B cell (primary cell): ENCODE measurements at regions not wholly inside any gene's neighbourhood (a gene's known extent, or its start where the extent isn't known, plus 50 kb on each side); places are given as distances from the start of the nearest gene placed in this dataset.

Experiments
- ATAC-seq: fragments of 200-7000 bp; cut with Tn5 transposase; one replicate; pipeline ENCODE4 v1.10.0; 2021; ENCODE audit warnings: low read depth, mild to moderate bottlenecking, moderate number of reproducible peaks, moderate library complexity
- CTCF ChIA-PET: fragments of 350-600 bp; sonication (Branson Sonifier 250); formaldehyde crosslinking; loops from one replicate; lab custom pipeline; 2021; ENCODE audit warnings: antibody characterized with exemption, inconsistent platforms; lab: Charles Lee
- POLR2A ChIA-PET: fragments of 350-600 bp; sonication (Branson Sonifier 250); formaldehyde crosslinking; loops from one replicate; lab custom pipeline; 2021; ENCODE audit warnings: antibody characterized with exemption; lab: Charles Lee
- DNase-seq: peaks from one replicate; pipeline ENCODE4 v3.0.0; 2013
- H2AFZ ChIP-seq: 2 replicates; pipeline ENCODE4 v1.6.1; 2012; ENCODE audit warnings: mild to moderate bottlenecking, low read depth, low read length; ENCODE audit not compliant: insufficient read depth, poor library complexity, severe bottlenecking
- H3K27ac ChIP-seq, 2 donors: 1 replicate in 1 of 2; 2 replicates in 1 of 2; pipeline ENCODE4 v1.5.1; 2012 to 2013; ENCODE audit warnings: low read length in 2 of 2, mild to moderate bottlenecking in 2 of 2, moderate library complexity in 1 of 2
- H3K27me3 ChIP-seq, 4 experiments: fragments of 200-600 bp in 1 of 4; sonication (generic) in 1 of 4; replicated peaks in 1 of 4; 1 replicate in 2 of 4; 2 replicates in 2 of 4; pipeline versions ENCODE4 v1.6.1 to v1.7.0; 2013 to 2016; ENCODE audit warnings: low read length in 3 of 4, mild to moderate bottlenecking in 2 of 4, mixed read lengths in 1 of 4, moderate library complexity in 1 of 4; ENCODE audit not compliant: insufficient read depth in 4 of 4, control insufficient read depth in 3 of 4; ENCODE audit errors: control extremely low read depth in 1 of 4
- H3K36me3 ChIP-seq, 2 experiments: replicated peaks in 1 of 2; 1 replicate in 1 of 2; 2 replicates in 1 of 2; pipeline versions ENCODE4 v1.6.1 to v1.7.1; 2013; ENCODE audit warnings: low read length in 1 of 2; ENCODE audit not compliant: insufficient read depth in 2 of 2, control insufficient read depth in 1 of 2; ENCODE audit errors: control extremely low read depth in 1 of 2, extremely low read depth in 1 of 2
- H3K4me1 ChIP-seq, 2 donors: fragments of 200-600 bp in 1 of 2; sonication (generic) in 1 of 2; 1 replicate in 1 of 2; 2 replicates in 1 of 2; pipeline versions ENCODE4 v1.5.1 to v1.6.1; 2013 to 2017; ENCODE audit warnings: low read length in 2 of 2; ENCODE audit not compliant: control insufficient read depth in 2 of 2, insufficient read depth in 2 of 2
- H3K4me2 ChIP-seq: replicated peaks from 2 replicates; pipeline ENCODE3; 2012; ENCODE audit warnings: mild to moderate bottlenecking, low read depth, low read length; ENCODE audit not compliant: poor library complexity, severe bottlenecking
- H3K4me3 ChIP-seq, 5 experiments: fragments of 200-600 bp in 1 of 5; sonication (generic) in 1 of 5; 1 replicate in 3 of 5; 2 replicates in 2 of 5; pipeline versions ENCODE4 v1.5.1 to v1.7.0; 2011 to 2016; ENCODE audit warnings: low read length in 4 of 5, mild to moderate bottlenecking in 4 of 5, low read depth in 2 of 5, control low read depth in 1 of 5, moderate library complexity in 1 of 5; ENCODE audit not compliant: insufficient read depth in 1 of 5; ENCODE audit errors: control extremely low read depth in 1 of 5, extremely low read depth in 1 of 5
- H3K79me2 ChIP-seq: fragments of 200-600 bp; sonication (generic); one replicate; pipeline ENCODE4 v1.6.0; 2016; ENCODE audit warnings: low read length; ENCODE audit not compliant: control insufficient read depth, insufficient read depth
- H3K9ac ChIP-seq: fragments of 200-600 bp; sonication (generic); 2 replicates; pipeline ENCODE4 v1.6.1; 2017; ENCODE audit warnings: mild to moderate bottlenecking, low read length, moderate library complexity
- H3K9me3 ChIP-seq, 3 donors: one replicate each; pipeline versions ENCODE4 v1.6.1 to v1.7.1; 2013; ENCODE audit warnings: low read length in 2 of 3; ENCODE audit not compliant: control insufficient read depth in 2 of 3, insufficient read depth in 1 of 3; ENCODE audit errors: control extremely low read depth in 1 of 3
- H4K20me1 ChIP-seq: 2 replicates; pipeline ENCODE4 v1.6.0; 2012; ENCODE audit warnings: mild to moderate bottlenecking, low read length; ENCODE audit not compliant: insufficient read depth, control insufficient read depth, poor library complexity, severe bottlenecking
- H3K27ac Mint-ChIP-seq: one replicate; pipeline ENCODE4 v1.8.0; 2021; ENCODE audit warnings: mixed read lengths
- H3K27me3 Mint-ChIP-seq: one replicate; pipeline ENCODE4 v1.8.0; 2021; ENCODE audit warnings: mixed read lengths
- H3K4me1 Mint-ChIP-seq: one replicate; pipeline ENCODE4 v1.8.0; 2021; ENCODE audit warnings: mixed read lengths
- H3K4me3 Mint-ChIP-seq: one replicate; pipeline ENCODE4 v1.8.0; 2021; ENCODE audit warnings: mixed read lengths
- H3K9me3 Mint-ChIP-seq: one replicate; pipeline ENCODE4 v1.8.0; 2022; ENCODE audit warnings: mixed read lengths; ENCODE audit not compliant: insufficient read depth
- EZH2 ChIP-seq: IDR thresholded peaks from 2 replicates; pipeline ENCODE4 v1.6.1; 2012; ENCODE audit warnings: borderline replicate concordance, low read depth, mild to moderate bottlenecking, moderate library complexity, low read length; ENCODE audit not compliant: insufficient read depth, poor library complexity, severe bottlenecking
- WGBS: methylation state at CpG from one replicate; pipeline ENCODE4 v1.1.5; 2013; ENCODE audit warnings: missing lambda C conversion rate; ENCODE audit not compliant: insufficient coverage; 5-methylcytosine and 5-hydroxymethylcytosine counted together
- intact Hi-C: fragments of 100-400 bp; cut with micrococcal nuclease; formaldehyde crosslinking; loops from one replicate; pipeline ENCODE4 v1.10.0; 2022
- TF ChIP-seq, protein P1 (sequence below): fragments of 200-600 bp; IDR thresholded peaks from one replicate; pipeline ENCODE4 v1.8.0; 2022; ENCODE audit warnings: antibody characterized with exemption, mild to moderate bottlenecking

GRCh38 chr5:128673970-128674369 lies 135.9 kb upstream of the FBN2 start:
- no peaks in the 10 kb centered on the region for H3K4me1 Mint-ChIP-seq
- no peak overlapping the region for H3K9ac ChIP-seq
- no peak overlapping the region for H2AFZ ChIP-seq
- no CpG with 5 or more reads among the region's 3 CpGs for WGBS
- DNase-seq = no peak
- no peaks in the 10 kb centered on the region for H3K27me3 ChIP-seq
- H3K79me2 ChIP-seq = no peaks in the 10 kb centered on the region
- no peak overlapping the region for H3K4me3 ChIP-seq
- no peak overlapping the region for H3K4me3 Mint-ChIP-seq
- intact Hi-C loops = loop anchor here (5.0 kb wide), 1 partner anchor 927 kb away; no protein-coding TSS in a partner anchor
- no peak for TF ChIP-seq EZH2
- TF ChIP-seq, protein P1, sequence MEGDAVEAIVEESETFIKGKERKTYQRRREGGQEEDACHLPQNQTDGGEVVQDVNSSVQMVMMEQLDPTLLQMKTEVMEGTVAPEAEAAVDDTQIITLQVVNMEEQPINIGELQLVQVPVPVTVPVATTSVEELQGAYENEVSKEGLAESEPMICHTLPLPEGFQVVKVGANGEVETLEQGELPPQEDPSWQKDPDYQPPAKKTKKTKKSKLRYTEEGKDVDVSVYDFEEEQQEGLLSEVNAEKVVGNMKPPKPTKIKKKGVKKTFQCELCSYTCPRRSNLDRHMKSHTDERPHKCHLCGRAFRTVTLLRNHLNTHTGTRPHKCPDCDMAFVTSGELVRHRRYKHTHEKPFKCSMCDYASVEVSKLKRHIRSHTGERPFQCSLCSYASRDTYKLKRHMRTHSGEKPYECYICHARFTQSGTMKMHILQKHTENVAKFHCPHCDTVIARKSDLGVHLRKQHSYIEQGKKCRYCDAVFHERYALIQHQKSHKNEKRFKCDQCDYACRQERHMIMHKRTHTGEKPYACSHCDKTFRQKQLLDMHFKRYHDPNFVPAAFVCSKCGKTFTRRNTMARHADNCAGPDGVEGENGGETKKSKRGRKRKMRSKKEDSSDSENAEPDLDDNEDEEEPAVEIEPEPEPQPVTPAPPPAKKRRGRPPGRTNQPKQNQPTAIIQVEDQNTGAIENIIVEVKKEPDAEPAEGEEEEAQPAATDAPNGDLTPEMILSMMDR = no peak
- H3K36me3 ChIP-seq = no peaks in the 10 kb centered on the region
- no peak overlapping the region for H3K27ac Mint-ChIP-seq
- H3K9me3 Mint-ChIP-seq = no peaks in the 10 kb centered on the region
- no peaks in the 10 kb centered on the region for H4K20me1 ChIP-seq
- ATAC-seq = no peak
- CTCF ChIA-PET = interaction anchor here (2.9 kb wide), 1 partner anchor 1110 kb away, joined by 14 read pairs; no protein-coding TSS in a partner anchor
- H3K4me2 ChIP-seq = no peak overlapping the region
- no peaks in the 10 kb centered on the region for H3K27me3 Mint-ChIP-seq
- no peaks in the 10 kb centered on the region for H3K9me3 ChIP-seq
- H3K27ac ChIP-seq = no peak overlapping the region
- POLR2A ChIA-PET = no interaction called here
- no peaks in the 10 kb centered on the region for H3K4me1 ChIP-seq

- no peak for ATAC-seq
- CTCF ChIA-PET = interaction anchor here (0.9 to 2.9 kb wide), 2 partner anchors 14 to 1111 kb away, joined by 3 to 14 read pairs; no protein-coding TSS in a partner anchor
- DNase-seq = peak; percentile 6
Observed at GRCh38 chr5:128674837-128675446, 136.9 kb upstream of the FBN2 start.

More at GRCh38 chr5:128674837-128675446, 136.9 kb upstream of the FBN2 start:
- TF ChIP-seq, protein P1 = peak; percentile 59
- TF ChIP-seq EZH2 = no peak
- no peaks in the 10 kb centered on the region for H3K9me3 Mint-ChIP-seq
- intact Hi-C loops = loop anchor here (5.0 kb wide), 1 partner anchor 928 kb away; no protein-coding TSS in a partner anchor
- H3K27me3 Mint-ChIP-seq = no peaks in the 10 kb centered on the region
- no peaks in the 10 kb centered on the region for H3K4me1 Mint-ChIP-seq
- Histone ChIP-seq H3K27ac (no peak overlapping the region), H3K36me3 (no peaks in the 10 kb centered on the region), H3K4me2 (no peak overlapping the region), H3K79me2 (no peaks in the 10 kb centered on the region), H3K4me1 (no peaks in the 10 kb centered on the region), H3K4me3 (no peak overlapping the region), H2AFZ (no peak overlapping the region), H3K9me3 (no peaks in the 10 kb centered on the region), H3K9ac (no peak overlapping the region), H3K27me3 (no peaks in the 10 kb centered on the region), H4K20me1 (no peaks in the 10 kb centered on the region)
- POLR2A ChIA-PET = no interaction called here
- H3K4me3 Mint-ChIP-seq = no peak overlapping the region
- 100% methylated on average over 1 of the region's 3 CpGs for WGBS
- H3K27ac Mint-ChIP-seq = no peak overlapping the region
